ENCODE measurements at regions not wholly inside any gene's neighbourhood (a gene's known extent, or its start where the extent isn't known, plus 50 kb on each side); places are given as distances from the start of the nearest gene placed in this dataset.

GRCh38 chr6:135106611-135107010 lies 52.0 kb upstream of the HBS1L start (continued):
- TF ChIP-seq ZNF658 (tag by site-specific recombination; IDR thresholded peaks at IDR 0.05) (no peak), YY1 (tag by site-specific recombination; IDR thresholded peaks at IDR 0.05) (no peak), ZNF311 (tag by site-specific recombination; IDR thresholded peaks at IDR 0.05; ENCODE audit: borderline replicate concordance) (no peak), ZSCAN5A (tag by site-specific recombination; IDR thresholded peaks at IDR 0.05) (no peak), ZNF76 (tag by site-specific recombination; IDR thresholded peaks at IDR 0.05; ENCODE audit: borderline replicate concordance, low read depth) (no peak)

- POLR2A ChIA-PET: interaction anchor here (1.0 kb wide), 1 partner anchor 51 kb away, joined by 3 read pairs; the partner anchor contains the start of gene HBS1L
- no peaks in the 10 kb centered on the region for H3K4me1 ChIP-seq (ENCODE audit: control insufficient read depth, insufficient read depth, low read length)
Measured at GRCh38 chr6:135105710-135106109, 51.1 kb upstream of the HBS1L start.

GRCh38 chr6:135105299-135105698 lies 50.7 kb upstream of the HBS1L start:
- no peak overlapping the region for H3K27ac ChIP-seq (ENCODE audit: extremely low read depth, low read depth, low read length)
- ChIA-PET CTCF (interaction anchor here (1.1 to 1.2 kb wide), 2 partner anchors 39 to 57 kb away, joined by 3 to 5 read pairs; no protein-coding TSS in a partner anchor), POLR2A (interaction anchor here (1.0 kb wide), 1 partner anchor 51 kb away, joined by 3 read pairs; the partner anchor contains the start of gene HBS1L)
- no peak overlapping the region for H3K4me3 ChIP-seq (ENCODE audit: low read depth, low read length)
- no peaks in the 10 kb centered on the region for H3K4me1 ChIP-seq (ENCODE audit: control insufficient read depth, insufficient read depth, low read length)
- TF ChIP-seq ZBTB26 (tag by site-specific recombination; optimal IDR thresholded peaks at IDR 0.05): no peak
- H3K36me3 ChIP-seq (ENCODE audit: control insufficient read depth in 2 of 2, insufficient read depth in 1 of 2, low read length in 2 of 2): no peaks in the 10 kb centered on the region
- H3K9me3 ChIP-seq (ENCODE audit: control insufficient read depth, insufficient read depth, low read depth, low read length): no peaks in the 10 kb centered on the region

More at GRCh38 chr6:135105710-135106109, 51.1 kb upstream of the HBS1L start:
- no peaks in the 10 kb centered on the region for H3K36me3 ChIP-seq (ENCODE audit: control insufficient read depth in 2 of 2, insufficient read depth in 1 of 2, low read length in 2 of 2)
- no peaks in the 10 kb centered on the region for H3K9me3 ChIP-seq (ENCODE audit: control insufficient read depth, insufficient read depth, low read depth, low read length)
- no peak for TF ChIP-seq AEBP2 (tag by site-specific recombination; IDR thresholded peaks at IDR 0.05; ENCODE audit: borderline replicate concordance)
- TF ChIP-seq ZNF488 (tag by site-specific recombination; IDR thresholded peaks at IDR 0.05): no peak
- no peak overlapping the region for H3K4me3 ChIP-seq (ENCODE audit: low read depth, low read length)
- no peak overlapping the region for H3K27ac ChIP-seq (ENCODE audit: extremely low read depth, low read depth, low read length)
- CTCF ChIA-PET: interaction anchor here (1.1 to 1.2 kb wide), 2 partner anchors 38 to 57 kb away, joined by 3 to 5 read pairs; no protein-coding TSS in a partner anchor
